Activated CD8-positive, alpha-beta T cell treated with anti-CD3 and anti-CD28 coated beads for 36 hours (primary cell): ENCODE measurements at regions not wholly inside any gene's neighbourhood (a gene's known extent, or its start where the extent isn't known, plus 50 kb on each side); places are given as distances from the start of the nearest gene placed in this dataset.
"Not testable (repeated sequence)": the region's sequence is repeated elsewhere in the genome, so short reads cannot be mapped to it uniquely, and the experiment has no call there.

Experiments
- ATAC-seq: fragments of 200-7000 bp; cut with Tn5 transposase; one replicate; pipeline ENCODE4 v1.10.0; 2021; ENCODE audit warnings: mild to moderate bottlenecking, moderate library complexity
- CTCF ChIA-PET: fragments of 350-600 bp; sonication (Branson Sonifier 250); formaldehyde crosslinking; loops from one replicate; lab custom pipeline; 2021; ENCODE audit warnings: antibody characterized with exemption; lab: Charles Lee
- POLR2A ChIA-PET: fragments of 350-600 bp; sonication (Branson Sonifier 250); formaldehyde crosslinking; loops from one replicate; lab custom pipeline; 2021; ENCODE audit warnings: antibody characterized with exemption; lab: Charles Lee
- DNase-seq: peaks from one replicate; pipeline ENCODE4 v3.0.0-alpha.2; 2020
- H3K27ac Mint-ChIP-seq: one replicate; pipeline ENCODE4 v1.8.0; 2021; ENCODE audit warnings: mild to moderate bottlenecking, mixed read lengths
- H3K27me3 Mint-ChIP-seq: one replicate; pipeline ENCODE4 v1.8.0; 2021; ENCODE audit warnings: mixed read lengths
- H3K36me3 Mint-ChIP-seq: one replicate; pipeline ENCODE4 v1.8.0; 2021; ENCODE audit warnings: low read depth, mixed read lengths
- H3K4me1 Mint-ChIP-seq: one replicate; pipeline ENCODE4 v1.8.0; 2021; ENCODE audit warnings: low read depth, mixed read lengths
- H3K4me3 Mint-ChIP-seq: one replicate; pipeline ENCODE4 v1.8.0; 2021; ENCODE audit warnings: mild to moderate bottlenecking, moderate library complexity, mixed read lengths
- H3K9me3 Mint-ChIP-seq: one replicate; pipeline ENCODE4 v1.8.0; 2021; ENCODE audit warnings: mixed read lengths
- CTCF ChIP-seq: fragments of 200-600 bp; IDR thresholded peaks from one replicate; pipeline ENCODE4 v1.8.0; 2022; ENCODE audit warnings: antibody characterized with exemption, mild to moderate bottlenecking
- intact Hi-C: fragments of 100-400 bp; cut with micrococcal nuclease; formaldehyde crosslinking; loops from one replicate; pipeline ENCODE4 v1.10.0; 2022

- TF ChIP-seq CTCF: no peak
- H3K36me3 Mint-ChIP-seq: peaks cover 6% of the 10 kb centered on the region
- H3K9me3 Mint-ChIP-seq: peaks cover 21% of the 10 kb centered on the region
- H3K27me3 Mint-ChIP-seq: no peaks in the 10 kb centered on the region
- POLR2A ChIA-PET: no interaction called here
- CTCF ChIA-PET: no interaction called here
- DNase-seq (no peak), ATAC-seq (no peak)
- H3K4me3 Mint-ChIP-seq: no peak overlapping the region
- no peaks in the 10 kb centered on the region for H3K4me1 Mint-ChIP-seq
- intact Hi-C loops: no loop called here
- no peak overlapping the region for H3K27ac Mint-ChIP-seq
These were observed 79.4 kb upstream of the LRFN2 start for GRCh38 chr6:40666530-40666929.

- Mint-ChIP-seq H3K4me3 (no peak overlapping the region), H3K4me1 (no peaks in the 10 kb centered on the region), H3K27me3 (peaks cover 3% of the 10 kb centered on the region), H3K9me3 (peaks cover 21% of the 10 kb centered on the region), H3K36me3 (peaks cover 6% of the 10 kb centered on the region), H3K27ac (no peak overlapping the region)
- intact Hi-C loops: no loop called here
- TF ChIP-seq CTCF: no peak
- no peak for ATAC-seq
- DNase-seq: no peak
- ChIA-PET CTCF (no interaction called here), POLR2A (no interaction called here)
These were observed 74.6 kb upstream of the LRFN2 start for GRCh38 chr6:40661726-40662125.

GRCh38 chr6:40656772-40657171 is 69.6 kb upstream of the LRFN2 start:
- POLR2A ChIA-PET, H3K36me3 Mint-ChIP-seq, DNase-seq, H3K27ac Mint-ChIP-seq, H3K4me1 Mint-ChIP-seq, H3K9me3 Mint-ChIP-seq, H3K27me3 Mint-ChIP-seq, intact Hi-C loops, ATAC-seq, CTCF ChIA-PET, H3K4me3 Mint-ChIP-seq: not testable (repeated sequence)

- Mint-ChIP-seq H3K36me3 (no peaks in the 10 kb centered on the region), H3K27me3 (peaks cover 4% of the 10 kb centered on the region), H3K9me3 (no peaks in the 10 kb centered on the region), H3K4me3 (no peak overlapping the region), H3K4me1 (no peaks in the 10 kb centered on the region), H3K27ac (no peak overlapping the region)
- POLR2A ChIA-PET: no interaction called here
- TF ChIP-seq CTCF: no peak
- CTCF ChIA-PET: no interaction called here
- ATAC-seq: no peak
- no peak for DNase-seq
- intact Hi-C loops: no loop called here
These were observed 67.7 kb upstream of the LRFN2 start for GRCh38 chr6:40654828-40655227.

GRCh38 chr6:40645043-40645442 is 57.9 kb upstream of the LRFN2 start:
- H3K4me1 Mint-ChIP-seq: peaks cover 13% of the 10 kb centered on the region
- H3K27me3 Mint-ChIP-seq: peaks cover 14% of the 10 kb centered on the region
- no peak for ATAC-seq
- H3K9me3 Mint-ChIP-seq: no peaks in the 10 kb centered on the region
- H3K27ac Mint-ChIP-seq: no peak overlapping the region
- intact Hi-C loops: no loop called here
- POLR2A ChIA-PET: no interaction called here
- no peak overlapping the region for H3K4me3 Mint-ChIP-seq
- no peak for TF ChIP-seq CTCF
- DNase-seq: no peak
- H3K36me3 Mint-ChIP-seq: no peaks in the 10 kb centered on the region
- CTCF ChIA-PET: no interaction called here

GRCh38 chr6:40642837-40643236 is 55.7 kb upstream of the LRFN2 start:
- Mint-ChIP-seq H3K27me3 (peaks cover 6% of the 10 kb centered on the region), H3K4me3 (no peak overlapping the region), H3K36me3 (no peaks in the 10 kb centered on the region), H3K27ac (no peak overlapping the region), H3K9me3 (no peaks in the 10 kb centered on the region), H3K4me1 (peaks cover 14% of the 10 kb centered on the region)
- no peak for ATAC-seq
- DNase-seq: no peak
- TF ChIP-seq CTCF: no peak
- POLR2A ChIA-PET: no interaction called here
- intact Hi-C loops: no loop called here
- CTCF ChIA-PET: no interaction called here
